Retina (tissue), 1 donor: ENCODE measurements at regions not wholly inside any gene's neighbourhood (a gene's known extent, or its start where the extent isn't known, plus 50 kb on each side); places are given as distances from the start of the nearest gene placed in this dataset.
A peak's percentile ranks its signal among the peaks of the same experiment; 100 is the strongest.
"Not testable (repeated sequence)": the region's sequence is repeated elsewhere in the genome, so short reads cannot be mapped to it uniquely, and the experiment has no call there.

Experiments used
- DNase-seq: peaks from one replicate; pipeline ENCODE4 v3.0.0-alpha.2; 2016

DNA sequence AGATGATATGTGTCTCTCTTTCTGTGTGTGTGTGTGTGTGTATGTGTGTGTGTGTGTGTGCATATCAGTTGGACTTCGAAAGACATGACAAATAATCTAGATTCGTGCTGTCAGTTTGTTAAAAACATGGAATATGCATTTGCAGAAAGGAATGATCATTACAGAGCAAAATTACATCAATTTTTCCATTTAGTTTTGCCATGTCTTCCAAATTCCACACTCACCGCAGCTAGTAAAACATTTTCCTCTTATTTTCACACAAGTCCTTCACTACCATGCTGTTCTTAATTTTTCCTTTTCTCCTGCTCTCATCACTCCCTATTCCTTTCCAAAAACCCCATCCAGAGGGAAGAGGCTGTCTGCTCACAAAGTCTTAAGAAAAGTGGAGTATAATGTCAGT, 1191.4 kb upstream of the SLC39A10 start:
- DNase-seq = no peak

DNA sequence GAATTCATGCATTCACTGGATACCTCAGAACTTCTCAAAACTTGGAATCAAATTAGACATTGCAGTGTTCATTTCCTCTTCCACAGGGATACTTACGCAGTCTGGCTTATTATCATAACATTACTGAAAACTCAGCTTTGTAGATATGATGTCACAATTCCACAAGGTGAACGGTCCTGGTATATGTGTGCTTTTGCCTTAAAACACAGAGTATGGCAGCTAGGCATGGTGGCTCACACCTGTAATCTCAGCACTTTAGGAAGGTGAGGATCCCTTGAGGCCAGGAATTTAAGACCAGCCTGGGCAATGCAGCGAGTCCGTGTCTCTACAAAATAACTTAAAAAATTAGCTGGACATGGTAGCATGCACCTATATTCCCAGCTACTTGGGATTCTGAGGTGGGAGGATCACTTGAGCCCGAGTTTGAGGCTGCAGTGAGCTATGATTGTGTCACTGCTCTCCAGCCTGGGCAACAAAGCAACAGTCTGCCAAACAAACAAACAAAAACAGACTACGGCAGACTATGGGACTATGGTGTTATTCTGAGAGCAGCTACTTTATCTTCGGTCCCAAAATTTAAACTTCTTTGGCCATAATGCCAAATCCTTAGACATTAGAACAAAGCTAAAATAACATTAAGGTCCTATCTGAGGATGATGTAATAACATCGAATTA, 1191.9 kb upstream of the SLC39A10 start:
- DNase-seq = no peak

GRCh38 chr2:194462883-194463282, 1194.1 kb upstream of the SLC39A10 start:
- DNase-seq = not testable (repeated sequence)

DNA sequence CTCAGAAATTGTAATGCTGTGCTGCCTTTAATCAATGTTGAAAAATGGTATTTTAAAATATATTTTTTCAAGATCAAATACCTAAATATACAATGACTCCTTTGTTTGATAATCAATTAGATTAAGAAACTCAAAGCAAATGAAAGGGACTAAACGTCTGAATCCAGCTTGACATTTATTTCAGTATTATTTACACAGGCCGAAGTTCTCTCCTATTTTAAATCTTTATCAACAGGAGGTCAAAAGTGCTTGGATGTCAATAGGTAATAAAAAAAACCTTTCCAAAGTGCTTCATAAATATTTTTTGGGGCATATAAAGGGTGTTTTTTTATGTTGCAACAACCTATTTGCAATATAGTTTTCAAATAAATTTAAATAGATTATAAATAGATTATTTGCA, 1201.7 kb upstream of the SLC39A10 start:
- DNase-seq = no peak

DNA sequence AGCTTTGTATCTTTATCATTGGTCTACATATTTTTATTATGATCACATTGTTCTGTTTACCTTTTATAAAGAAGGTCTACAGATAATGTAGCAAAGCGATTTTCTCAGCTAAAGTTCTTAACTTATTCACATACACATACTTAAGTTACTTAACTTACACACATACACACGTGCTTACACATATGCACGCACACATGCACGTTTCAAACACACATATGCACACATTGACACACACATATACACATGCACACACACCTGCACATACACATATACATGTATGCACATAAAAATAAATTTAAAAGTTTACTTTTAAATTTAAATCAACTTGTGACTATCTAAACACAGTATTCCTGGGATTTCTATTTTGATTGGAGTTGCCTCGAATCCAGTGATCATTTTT, 1204.5 kb upstream of the SLC39A10 start:
- DNase-seq = no peak

DNA sequence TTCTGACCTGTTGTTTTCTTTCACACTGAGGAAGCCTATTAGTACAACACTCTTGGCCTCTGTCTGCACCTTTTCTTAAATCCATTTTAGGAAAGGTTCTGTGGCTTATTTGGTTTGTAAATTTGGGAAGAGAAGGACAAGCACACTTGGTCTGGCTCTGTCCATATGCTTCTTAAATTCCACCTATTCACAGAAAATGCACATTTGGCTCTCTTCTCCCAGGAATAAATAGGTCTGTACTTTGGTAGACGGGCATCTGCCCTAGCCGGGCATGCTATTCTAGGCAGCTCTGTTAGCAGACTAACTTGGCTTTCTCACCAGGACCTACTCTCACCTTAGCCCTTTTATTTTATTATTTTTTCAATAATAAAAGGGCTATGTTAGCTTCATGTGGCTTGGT, 1211.8 kb upstream of the SLC39A10 start:
- DNase-seq = no peak

DNA sequence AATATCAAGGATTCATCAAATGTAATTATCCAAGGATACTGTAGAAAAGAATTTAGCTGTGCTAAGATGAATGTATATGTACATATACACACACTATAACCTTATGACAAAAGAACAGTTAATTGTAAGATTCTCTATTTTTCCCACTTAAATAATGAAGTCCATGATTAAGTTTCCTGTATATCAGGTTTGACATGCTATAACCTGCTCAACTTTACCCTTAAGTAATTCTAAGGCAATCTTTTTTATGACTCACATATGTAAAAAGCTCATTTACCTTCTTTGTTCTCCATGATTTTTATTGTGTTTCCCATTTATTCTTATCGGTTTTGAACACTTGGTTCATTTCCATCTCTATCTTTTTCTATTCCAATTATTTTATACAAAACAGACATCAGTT, 1213.1 kb upstream of the SLC39A10 start:
- DNase-seq = no peak

GRCh38 chr2:194424683-194425209, 1232.3 kb upstream of the SLC39A10 start:
- DNase-seq = no peak

DNA sequence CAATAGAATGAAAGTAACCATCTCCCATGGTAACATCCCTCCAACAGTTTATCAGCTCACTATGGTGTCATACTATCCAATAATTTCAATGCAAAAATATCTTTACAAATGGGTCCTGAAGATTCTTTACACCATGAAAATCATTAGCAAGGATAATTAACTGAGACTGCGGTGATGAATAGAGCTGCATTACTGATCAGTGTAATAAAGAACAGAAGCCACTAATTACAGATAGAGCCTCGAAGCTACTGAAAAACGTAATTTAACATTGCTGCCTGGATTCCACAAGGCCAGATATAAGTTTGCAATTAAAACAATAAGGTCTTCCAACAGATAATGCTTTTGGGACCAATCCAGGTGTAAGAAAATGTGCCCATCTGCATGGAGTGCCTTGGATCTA, 1245.8 kb upstream of the SLC39A10 start:
- no peak for DNase-seq

DNA sequence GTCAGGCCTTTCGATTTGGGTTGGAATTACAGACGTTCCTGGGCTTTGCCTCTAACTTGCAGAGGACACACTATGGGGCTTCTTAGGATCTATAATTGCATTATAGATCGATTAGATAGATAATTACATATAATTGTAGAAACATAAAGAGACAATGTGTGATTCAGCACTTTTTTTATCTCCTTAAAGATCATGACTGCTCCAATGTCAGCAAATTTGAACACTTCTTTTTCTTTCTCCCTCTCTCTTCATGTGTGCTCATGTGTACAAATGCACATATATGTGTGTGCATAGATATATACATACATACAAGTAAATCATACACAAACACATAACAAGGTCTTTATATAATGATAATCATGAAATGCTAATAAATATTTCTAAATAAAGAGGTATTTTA, 1261.2 kb upstream of the SLC39A10 start:
- DNase-seq = no peak

DNA sequence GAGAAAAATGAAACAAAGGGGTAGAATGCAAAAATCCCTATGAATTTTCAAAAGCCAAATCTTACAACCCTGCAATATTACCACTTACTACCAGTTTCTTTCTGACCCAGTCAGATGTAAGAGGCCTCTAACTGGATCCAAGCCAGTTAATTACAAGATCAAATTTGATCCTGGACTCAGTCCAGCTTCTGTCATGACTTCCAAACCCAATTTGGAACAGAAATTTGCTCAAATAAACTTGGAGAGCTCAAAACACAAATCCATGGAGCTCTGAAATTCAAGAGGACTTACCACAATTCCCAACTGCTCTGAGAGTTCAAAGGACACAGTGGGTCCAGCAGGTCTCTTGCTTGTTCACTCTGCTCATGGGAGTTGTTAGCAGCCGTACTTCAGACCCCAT, 1271.7 kb upstream of the SLC39A10 start:
- DNase-seq = no peak

DNA sequence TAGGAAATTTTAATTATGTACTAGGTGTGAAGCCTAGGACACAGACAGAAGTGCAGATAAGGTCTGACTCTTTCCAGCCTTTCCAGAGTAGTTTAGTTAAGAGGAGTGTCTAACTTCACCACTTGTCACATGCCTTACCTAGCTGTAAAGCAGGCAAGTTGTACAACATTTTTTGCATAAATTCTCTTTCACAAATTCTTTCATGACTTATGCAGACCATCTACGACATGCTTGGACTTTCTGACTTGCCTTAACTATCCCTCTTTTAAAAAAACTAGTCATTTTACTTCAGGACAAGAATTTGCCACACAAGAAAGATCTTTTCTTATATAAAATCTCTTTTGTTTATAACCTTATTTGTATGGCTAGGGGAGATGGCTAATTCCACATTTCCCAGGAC, 1273.6 kb upstream of the SLC39A10 start:
- no peak for DNase-seq

- DNase-seq = no peak
These were observed 1274.8 kb upstream of the SLC39A10 start for GRCh38 chr2:194382221-194382620.

GRCh38 chr2:194380011-194380410, 1277.0 kb upstream of the SLC39A10 start:
- DNase-seq = no peak

- DNase-seq = not testable (repeated sequence)
These were observed 1289.6 kb upstream of the SLC39A10 start for GRCh38 chr2:194367390-194367789.

DNA sequence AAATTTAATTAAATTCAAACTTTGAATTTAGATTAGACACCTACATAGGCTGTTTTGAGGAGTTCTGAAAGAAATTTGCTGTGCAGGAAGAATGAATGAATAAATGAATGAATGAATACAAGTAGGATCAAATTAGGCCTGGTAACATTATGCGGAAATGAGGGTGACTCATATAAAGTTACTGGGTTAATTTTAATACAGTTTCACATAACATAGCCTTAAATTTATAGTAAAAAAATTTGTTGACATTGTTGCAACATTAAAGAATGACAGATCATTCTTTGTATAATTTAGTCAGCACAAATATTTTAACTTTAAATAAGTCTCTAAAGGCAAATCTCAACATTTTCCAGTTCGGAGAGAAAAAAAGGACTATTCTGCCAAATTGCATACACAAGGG, 1293.1 kb upstream of the SLC39A10 start:
- no peak for DNase-seq

DNA sequence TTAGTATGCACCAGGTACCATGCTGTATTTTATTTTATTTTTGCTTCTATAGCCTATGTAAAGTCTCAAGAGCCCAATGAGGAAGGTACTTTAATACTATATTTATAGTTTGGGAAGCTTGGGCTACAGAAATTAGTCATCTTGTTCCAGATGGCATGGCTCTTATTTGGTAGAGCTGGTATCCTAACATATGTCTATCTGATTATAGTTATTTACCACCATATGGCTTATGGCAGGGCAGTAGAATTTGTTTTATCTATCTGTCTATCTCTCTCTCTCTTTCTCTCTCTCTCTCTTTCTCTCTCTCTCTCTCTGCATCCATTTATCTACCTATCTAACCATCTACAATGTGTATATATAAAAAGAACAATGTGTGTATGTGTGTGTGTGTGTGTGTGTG, 1293.7 kb upstream of the SLC39A10 start:
- no peak for DNase-seq

DNA sequence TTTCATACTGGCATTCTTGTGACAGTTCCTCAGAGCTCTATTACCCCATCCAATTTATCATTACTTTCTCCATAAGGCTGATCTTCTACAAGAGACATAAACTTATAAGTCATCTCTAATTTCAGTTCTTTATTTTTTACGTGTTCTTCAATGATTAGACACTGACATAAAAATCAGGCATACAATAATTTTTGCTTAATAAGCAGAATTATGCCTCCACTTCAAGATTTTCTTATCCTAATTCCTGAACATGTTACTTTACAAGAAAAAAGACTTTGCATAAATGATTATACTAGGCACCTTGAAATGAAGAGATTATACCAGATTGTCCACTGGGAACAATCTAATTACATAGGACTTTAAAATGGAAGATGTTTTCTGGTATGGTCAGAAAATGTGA, 1304.5 kb upstream of the SLC39A10 start:
- DNase-seq = no peak

- DNase-seq = peak; percentile 42
These were observed 1310.8 kb upstream of the SLC39A10 start for GRCh38 chr2:194346193-194346592.

- DNase-seq = no peak
These were observed 1311.7 kb upstream of the SLC39A10 start for GRCh38 chr2:194345347-194345746.

GRCh38 chr2:194343167-194343566, 1313.9 kb upstream of the SLC39A10 start:
- no peak for DNase-seq

DNA sequence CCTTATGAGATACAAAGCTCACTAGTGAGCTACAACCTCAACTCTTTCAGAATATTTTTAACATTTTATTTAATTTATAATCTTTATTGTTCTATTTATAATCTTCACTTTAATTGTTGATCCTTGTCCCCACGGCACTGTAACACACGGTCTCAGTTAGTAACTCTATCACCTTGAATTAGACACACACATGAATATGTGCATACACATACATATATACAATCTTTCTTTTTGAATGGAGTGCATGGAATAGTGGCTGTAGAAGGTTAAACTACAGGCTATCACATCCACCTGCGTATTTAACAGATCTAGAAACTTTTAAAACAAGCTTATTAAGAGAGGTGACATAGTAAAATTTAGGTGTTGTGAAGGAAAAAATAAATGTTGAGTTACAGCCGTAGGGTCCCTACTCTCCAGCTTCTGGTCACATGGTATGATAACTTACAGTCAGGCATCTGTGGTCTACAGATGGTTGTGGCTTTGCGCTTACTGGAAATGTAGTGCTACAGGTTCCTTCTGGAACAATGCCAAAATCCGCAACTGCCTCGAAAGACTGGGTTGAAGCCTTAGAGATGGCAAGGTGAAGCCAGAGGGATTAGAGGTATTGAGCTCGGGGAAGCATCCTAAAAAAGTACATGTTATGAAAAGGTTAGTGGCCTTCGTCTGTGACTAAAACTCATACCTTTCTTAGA, 1324.1 kb upstream of the SLC39A10 start:
- DNase-seq = no peak

- no peak for DNase-seq
These were observed 1328.6 kb upstream of the SLC39A10 start for GRCh38 chr2:194328456-194328855.

GRCh38 chr2:194327196-194327888, 1329.7 kb upstream of the SLC39A10 start:
- DNase-seq = no peak
